Activated naive CD8-positive, alpha-beta T cell treated with anti-CD3 and anti-CD28 coated beads, Interleukin-2, amount 50 U/mL, for 16 hours (primary cell): ENCODE measurements at regions not wholly inside any gene's neighbourhood (a gene's known extent, or its start where the extent isn't known, plus 50 kb on each side); places are given as distances from the start of the nearest gene placed in this dataset.
A peak's percentile ranks its signal among the peaks of the same experiment; 100 is the strongest.
"Not testable (repeated sequence)": the region's sequence is repeated elsewhere in the genome, so short reads cannot be mapped to it uniquely, and the experiment has no call there.

Experiments
- DNase-seq: peaks from one replicate; pipeline ENCODE4 v3.0.0-alpha.2; 2020; ENCODE audit warnings: low read depth, low spot score

DNA sequence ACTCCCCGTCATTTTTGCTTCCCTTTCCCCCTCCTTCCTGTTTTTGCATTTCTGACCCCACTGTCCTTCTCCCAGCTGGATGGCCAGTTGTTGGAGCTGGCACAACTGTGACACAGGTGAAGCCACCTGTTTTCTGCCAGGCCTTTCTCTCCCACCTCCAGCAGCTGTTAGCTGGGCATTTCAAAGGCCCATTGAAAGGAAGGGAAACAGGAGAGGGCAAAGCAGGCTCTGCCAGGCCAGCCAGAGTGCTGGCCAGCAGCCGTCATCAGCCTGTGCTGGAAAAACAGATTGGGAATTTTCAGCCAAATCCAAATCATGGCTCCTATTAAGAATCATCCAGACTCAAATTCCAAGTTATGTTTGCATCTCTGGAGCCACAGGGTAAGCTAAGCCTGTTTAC lies 155.2 kb upstream of the C2CD4B start:
- no peak for DNase-seq

GRCh38 chr15:62323353-62323890 lies 158.3 kb upstream of the C2CD4B start:
- DNase-seq: no peak

DNA sequence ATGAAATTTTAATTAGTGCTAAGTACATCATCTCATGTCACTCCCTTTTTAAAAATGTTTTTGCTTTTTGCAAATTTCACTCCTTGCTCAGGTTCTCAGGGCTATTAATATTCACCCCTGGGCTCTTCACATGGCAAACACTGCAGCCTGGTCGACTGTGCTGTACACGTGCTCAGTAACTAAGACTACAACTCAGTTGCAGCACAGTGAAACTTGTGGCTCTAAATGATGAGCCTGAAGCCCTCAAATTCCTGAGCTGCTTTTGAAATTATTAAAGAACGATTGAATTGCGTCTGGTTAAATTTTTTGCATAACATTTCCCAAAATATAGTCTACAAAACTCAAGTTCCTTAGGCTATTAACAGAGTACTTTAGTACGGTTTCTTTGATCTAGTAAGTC lies 159.3 kb upstream of the C2CD4B start:
- no peak for DNase-seq

DNA sequence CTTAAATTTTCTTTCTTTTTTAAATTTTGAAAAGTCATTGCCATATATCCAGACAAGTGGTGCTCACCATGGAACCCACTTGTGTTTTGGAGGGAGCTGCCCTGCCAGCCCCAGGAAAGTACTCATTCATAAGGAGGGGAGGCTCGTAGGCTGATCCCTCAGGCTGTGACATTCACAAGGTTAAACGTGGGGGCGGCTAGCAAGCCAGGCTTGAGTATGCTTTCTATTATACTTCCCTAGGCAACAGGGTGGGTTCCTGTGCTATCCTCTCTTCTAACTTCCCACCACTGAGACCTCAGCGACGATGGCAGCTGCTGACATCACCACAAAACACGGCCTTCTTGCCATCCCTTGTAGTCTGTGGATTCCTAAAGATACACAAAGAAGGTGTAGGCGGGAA lies 160.5 kb upstream of the C2CD4B start:
- DNase-seq: no peak

DNA sequence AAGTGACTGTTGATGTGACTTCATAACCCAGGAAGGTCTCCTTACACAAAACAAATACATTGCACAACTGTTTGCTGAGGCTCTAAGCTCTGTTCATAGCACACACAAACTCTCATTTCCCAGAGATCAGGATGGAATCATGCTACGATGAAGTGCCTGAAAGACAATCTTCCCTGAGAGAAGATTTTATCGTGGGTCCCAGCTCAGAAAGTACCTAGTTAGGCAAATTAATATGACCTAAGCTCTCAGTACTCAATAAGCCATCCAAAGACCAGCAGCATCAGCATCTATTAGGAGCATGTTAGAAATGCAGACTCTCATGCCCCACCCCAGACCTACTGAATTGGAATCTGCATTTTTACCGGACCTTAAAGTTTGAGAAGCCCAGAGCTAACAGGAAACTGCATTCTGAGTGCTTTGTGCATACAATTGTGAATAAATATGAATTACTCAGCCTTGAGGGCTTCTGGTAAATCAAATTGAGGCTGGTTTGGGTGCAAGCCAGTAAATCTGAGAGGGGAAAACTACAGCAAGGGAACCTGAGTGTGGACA lies 161.5 kb upstream of the C2CD4B start:
- DNase-seq: no peak

- DNase-seq: no peak
Observed at GRCh38 chr15:62327406-62327805, 162.3 kb upstream of the C2CD4B start.

DNA sequence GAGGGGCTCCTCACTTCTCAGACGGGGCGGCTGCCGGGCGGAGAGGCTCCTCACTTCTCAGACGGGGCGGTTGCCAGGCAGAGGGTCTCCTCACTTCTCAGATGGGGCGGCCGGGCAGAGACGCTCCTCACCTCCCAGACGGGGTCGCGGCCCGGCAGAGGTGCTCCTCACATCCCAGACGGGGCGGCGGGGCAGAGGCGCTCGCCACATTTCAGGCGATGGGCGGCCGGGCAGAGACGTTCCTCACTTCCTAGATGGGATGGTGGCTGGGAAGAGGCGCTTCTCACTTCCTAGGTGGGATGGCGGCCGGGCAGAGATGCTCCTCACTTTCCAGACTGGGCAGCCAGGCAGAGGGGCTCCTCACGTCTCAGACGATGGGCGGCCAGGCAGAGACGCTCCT lies 167.4 kb upstream of the C2CD4B start:
- DNase-seq: not testable (repeated sequence)

DNA sequence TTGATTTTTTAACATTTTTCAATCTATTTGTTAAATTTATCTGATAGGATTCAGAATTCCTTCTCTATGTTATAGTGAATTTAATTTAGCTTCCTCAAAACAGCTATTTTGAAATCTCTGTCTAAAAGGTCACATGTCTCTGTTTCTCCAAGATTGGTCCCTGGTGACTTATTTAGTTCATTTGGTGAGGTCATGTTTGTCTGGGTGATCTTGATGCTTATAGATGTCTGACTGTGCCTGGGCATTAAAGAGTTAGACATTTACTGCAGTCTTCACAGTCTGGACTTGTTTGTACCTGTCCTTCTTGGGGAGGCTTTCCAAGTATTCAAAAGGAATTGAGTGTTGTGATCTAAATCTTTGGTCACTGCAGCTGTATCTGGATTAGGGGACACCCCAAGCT lies 169.5 kb upstream of the C2CD4B start:
- no peak for DNase-seq

- DNase-seq: no peak
Observed at GRCh38 chr15:62337934-62338333, 172.8 kb upstream of the C2CD4B start.

DNA sequence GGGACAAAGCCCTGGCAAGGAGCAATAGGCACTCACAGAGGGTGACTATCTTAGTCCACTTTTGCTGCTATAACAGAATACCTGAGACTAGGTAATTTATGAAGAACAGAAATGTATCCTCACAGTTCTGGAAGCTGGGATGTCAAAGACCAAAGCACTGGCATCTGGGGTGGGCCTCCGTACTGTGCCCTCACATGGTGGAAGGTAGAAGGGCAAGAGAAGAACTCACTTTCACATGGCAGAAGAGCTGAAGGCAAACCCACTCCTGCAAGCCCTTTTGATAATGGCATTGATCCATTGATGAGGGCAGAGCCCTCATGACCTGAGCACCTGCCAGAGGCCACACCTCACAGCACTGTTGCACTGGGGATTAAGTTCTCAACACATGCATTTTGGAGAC lies 173.4 kb upstream of the C2CD4B start:
- no peak for DNase-seq

DNA sequence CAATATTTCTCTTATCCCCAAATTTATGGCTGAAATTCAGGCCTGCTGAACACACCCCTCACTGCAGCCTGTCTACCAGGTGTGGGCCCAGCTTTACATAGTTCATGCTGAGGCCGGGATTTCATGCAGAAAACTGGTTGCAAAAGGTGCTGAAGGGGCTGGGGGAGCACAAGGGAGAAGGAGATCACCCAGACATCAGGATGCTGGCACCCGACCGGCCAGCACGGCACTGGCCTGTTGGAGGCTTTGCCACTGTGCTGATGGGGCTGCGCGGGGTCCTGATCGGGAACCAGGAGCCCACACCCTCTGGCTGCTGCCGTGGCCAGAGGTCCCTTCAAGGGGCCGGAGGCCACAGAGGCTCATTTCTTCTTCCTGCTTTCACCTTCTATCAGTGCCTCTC lies 177.9 kb upstream of the C2CD4B start:
- DNase-seq: no peak

GRCh38 chr15:62343397-62343796 lies 178.3 kb upstream of the C2CD4B start:
- DNase-seq: no peak

- DNase-seq: peak; percentile 17
Observed at GRCh38 chr15:62344806-62345539, 179.9 kb upstream of the C2CD4B start.

DNA sequence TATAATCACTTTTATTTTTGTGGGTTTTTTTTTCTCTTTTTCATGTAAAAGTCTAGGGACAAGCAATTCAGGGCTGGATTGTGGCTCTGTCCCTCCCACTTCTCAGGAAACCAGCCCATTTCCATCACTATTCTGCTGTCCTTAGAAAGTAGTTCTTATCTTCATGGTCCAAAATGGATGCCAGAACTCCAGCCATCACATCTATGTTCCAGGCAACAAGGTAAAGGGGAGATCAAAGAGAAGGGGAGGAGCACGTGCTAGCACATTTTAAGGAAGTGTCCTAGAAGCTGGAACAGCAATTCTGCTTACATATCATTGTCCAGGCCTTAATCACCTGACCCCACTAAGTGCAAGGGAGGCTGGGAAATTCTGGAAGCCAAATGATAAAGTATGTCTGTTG lies 181.1 kb upstream of the C2CD4B start:
- no peak for DNase-seq

DNA sequence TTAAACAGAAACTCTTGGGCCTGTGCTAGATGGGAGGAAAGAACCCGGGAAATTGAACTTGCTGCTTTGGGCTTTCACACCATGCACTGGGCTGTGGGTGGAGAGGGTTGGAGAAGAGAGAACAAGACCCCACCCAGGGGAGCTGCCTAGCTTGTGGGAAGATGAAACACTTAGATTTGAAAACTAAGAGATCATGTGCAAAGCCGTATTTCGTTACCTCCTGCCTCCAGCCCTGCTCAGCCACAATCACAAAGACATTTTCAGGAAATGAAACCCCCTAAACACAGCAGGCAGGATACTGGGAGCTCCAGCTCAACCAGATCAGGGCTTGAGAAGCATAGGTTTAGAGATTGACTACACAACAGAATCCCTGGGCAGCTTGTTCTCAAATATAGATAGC lies 183.0 kb upstream of the C2CD4B start:
- no peak for DNase-seq

- no peak for DNase-seq
Observed at GRCh38 chr15:62348623-62349022, 183.5 kb upstream of the C2CD4B start.

GRCh38 chr15:62352817-62353216 lies 187.7 kb upstream of the C2CD4B start:
- DNase-seq: no peak

- no peak for DNase-seq
Observed at GRCh38 chr15:62357431-62357830, 192.3 kb upstream of the C2CD4B start.

DNA sequence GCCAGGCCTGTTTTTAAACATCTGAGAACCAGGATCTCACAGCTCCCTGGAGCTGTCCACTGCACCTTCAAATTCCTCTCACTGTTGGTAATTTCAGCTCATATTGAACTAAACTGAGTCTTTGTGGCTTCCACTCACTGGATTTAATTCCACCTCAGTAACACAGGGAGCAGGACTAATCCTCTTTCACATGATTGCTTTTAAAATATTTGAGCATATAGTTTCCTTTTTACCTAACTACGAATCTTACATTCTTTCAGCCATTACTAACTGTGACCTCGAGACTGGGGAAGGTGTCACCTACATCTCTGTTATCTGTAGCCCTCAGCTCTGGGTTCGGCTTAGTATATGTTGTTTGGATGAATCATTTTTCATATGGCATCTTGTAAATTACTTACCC lies 194.3 kb upstream of the C2CD4B start:
- DNase-seq: no peak

- DNase-seq: no peak
Observed at GRCh38 chr15:62360332-62361097, 195.4 kb upstream of the C2CD4B start.

DNA sequence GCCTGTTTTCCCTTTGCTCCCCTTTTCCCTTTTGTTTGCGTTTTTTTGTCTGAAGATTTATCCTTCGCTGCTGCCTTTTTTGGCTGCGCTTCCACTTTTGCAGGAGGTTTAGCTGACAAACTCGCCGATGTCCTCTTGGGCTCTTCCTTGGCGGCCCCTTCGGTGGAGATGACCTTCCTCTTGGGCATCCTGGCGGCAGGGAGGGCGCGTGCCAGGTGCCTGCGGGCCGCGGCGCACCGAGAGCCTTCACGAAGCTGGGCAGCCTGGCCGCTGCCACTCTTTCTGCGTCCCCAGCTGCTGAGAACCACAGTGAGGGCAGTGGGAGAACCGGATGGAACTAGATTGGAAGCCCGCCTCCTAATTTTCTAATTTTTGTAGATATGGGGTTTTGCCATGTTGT lies 197.1 kb upstream of the C2CD4B start:
- DNase-seq: no peak

DNA sequence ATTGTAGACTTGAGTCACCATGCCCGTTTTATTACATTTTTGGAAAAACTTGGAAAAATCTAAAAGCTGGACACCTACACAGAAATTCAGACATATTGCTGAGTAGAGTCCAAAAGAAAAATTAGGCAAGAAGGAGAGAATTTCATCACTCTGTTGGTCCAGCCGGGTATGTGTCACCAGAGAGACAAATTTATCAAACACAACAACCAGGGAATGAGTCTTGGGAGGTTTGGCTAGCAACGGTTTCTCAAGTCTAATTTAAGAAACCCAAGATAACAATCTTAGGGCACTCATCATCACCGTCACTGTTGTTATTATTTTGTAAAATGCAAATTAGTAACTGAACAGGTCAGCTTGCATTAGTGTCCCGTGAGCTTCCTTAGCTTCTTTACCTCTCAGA lies 197.5 kb upstream of the C2CD4B start:
- DNase-seq: no peak

DNA sequence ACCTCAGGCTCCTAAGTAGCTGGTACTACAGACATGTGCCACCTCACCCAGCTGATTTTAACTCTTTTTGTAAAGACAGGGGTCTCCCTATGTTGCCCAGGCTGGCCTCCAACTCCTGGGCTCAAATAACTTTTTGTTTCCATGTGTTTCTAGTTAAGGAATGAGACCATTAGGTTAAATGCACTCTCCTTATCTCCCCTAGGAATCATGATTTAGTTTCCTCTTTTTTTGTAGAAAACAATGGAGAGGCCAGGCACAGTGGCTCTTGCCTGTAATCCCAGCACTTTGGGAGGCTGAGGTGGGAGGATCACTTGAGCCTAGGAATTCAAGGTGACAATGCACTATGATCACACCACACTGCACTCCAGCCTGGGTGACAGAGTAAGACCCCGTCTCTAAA lies 198.8 kb upstream of the C2CD4B start:
- no peak for DNase-seq
